ENCODE measurements at regions not wholly inside any gene's neighbourhood (a gene's known extent, or its start where the extent isn't known, plus 50 kb on each side); places are given as distances from the start of the nearest gene placed in this dataset.

- H3K4me1 ChIP-seq (ENCODE audit: control insufficient read depth, insufficient read depth, low read length): no peaks in the 10 kb centered on the region
- no peaks in the 10 kb centered on the region for H3K27me3 ChIP-seq (ENCODE audit: control insufficient read depth, insufficient read depth, low read length)
- no peak overlapping the region for H3K4me3 ChIP-seq (ENCODE audit: low read length)
- H3K27ac ChIP-seq (ENCODE audit: low read length): no peak overlapping the region
- H3K36me3 ChIP-seq (ENCODE audit: control insufficient read depth, insufficient read depth, low read length): no peaks in the 10 kb centered on the region
- DNase-seq: no peak
- WGBS (ENCODE audit: insufficient coverage): no CpG with 5 or more reads among the region's 4 CpGs
- H3K9me3 ChIP-seq (replicated peaks; ENCODE audit: control insufficient read depth, low read depth, low read length): no peaks in the 10 kb centered on the region
These were observed 626.0 kb downstream of the RNF144B start for GRCh38 chr6:19013026-19013705.

GRCh38 chr6:19024737-19025136, 637.6 kb downstream of the RNF144B start:
- 22% methylated on average over 4 of the region's 4 CpGs for WGBS (ENCODE audit: insufficient coverage)
- Histone ChIP-seq H3K27ac (ENCODE audit: low read length) (no peak overlapping the region), H3K9me3 (replicated peaks; ENCODE audit: control insufficient read depth, low read depth, low read length) (no peaks in the 10 kb centered on the region), H3K27me3 (ENCODE audit: control insufficient read depth, insufficient read depth, low read length) (no peaks in the 10 kb centered on the region), H3K4me3 (ENCODE audit: low read length) (no peak overlapping the region), H3K4me1 (ENCODE audit: control insufficient read depth, insufficient read depth, low read length) (no peaks in the 10 kb centered on the region), H3K36me3 (ENCODE audit: control insufficient read depth, insufficient read depth, low read length) (no peaks in the 10 kb centered on the region)
- peak; percentile 45 for DNase-seq

GRCh38 chr6:19028201-19028600, 641.1 kb downstream of the RNF144B start:
- no peaks in the 10 kb centered on the region for H3K27me3 ChIP-seq (ENCODE audit: control insufficient read depth, insufficient read depth, low read length)
- H3K9me3 ChIP-seq (replicated peaks; ENCODE audit: control insufficient read depth, low read depth, low read length): no peaks in the 10 kb centered on the region
- H3K4me1 ChIP-seq (ENCODE audit: control insufficient read depth, insufficient read depth, low read length): peaks cover 3% of the 10 kb centered on the region
- H3K36me3 ChIP-seq (ENCODE audit: control insufficient read depth, insufficient read depth, low read length): no peaks in the 10 kb centered on the region
- WGBS (ENCODE audit: insufficient coverage): 74% methylated on average over 3 of the region's 3 CpGs
- no peak for DNase-seq
- no peak overlapping the region for H3K27ac ChIP-seq (ENCODE audit: low read length)
- no peak overlapping the region for H3K4me3 ChIP-seq (ENCODE audit: low read length)

- Histone ChIP-seq H3K4me3 (ENCODE audit: low read length) (no peak overlapping the region), H3K27me3 (ENCODE audit: control insufficient read depth, insufficient read depth, low read length) (no peaks in the 10 kb centered on the region), H3K9me3 (replicated peaks; ENCODE audit: control insufficient read depth, low read depth, low read length) (no peaks in the 10 kb centered on the region), H3K4me1 (ENCODE audit: control insufficient read depth, insufficient read depth, low read length) (peaks cover 18% of the 10 kb centered on the region), H3K36me3 (ENCODE audit: control insufficient read depth, insufficient read depth, low read length) (no peaks in the 10 kb centered on the region), H3K27ac (ENCODE audit: low read length) (peak overlapping the region; percentile 52)
- peak; percentile 87 for DNase-seq
These were observed 645.6 kb downstream of the RNF144B start for GRCh38 chr6:19032591-19033295.

- Histone ChIP-seq H3K27ac (ENCODE audit: low read length) (no peak overlapping the region), H3K4me1 (ENCODE audit: control insufficient read depth, insufficient read depth, low read length) (peaks cover 18% of the 10 kb centered on the region), H3K27me3 (ENCODE audit: control insufficient read depth, insufficient read depth, low read length) (no peaks in the 10 kb centered on the region), H3K36me3 (ENCODE audit: control insufficient read depth, insufficient read depth, low read length) (no peaks in the 10 kb centered on the region), H3K9me3 (replicated peaks; ENCODE audit: control insufficient read depth, low read depth, low read length) (no peaks in the 10 kb centered on the region), H3K4me3 (ENCODE audit: low read length) (no peak overlapping the region)
- DNase-seq: no peak
- no CpG with 5 or more reads among the region's 1 CpG for WGBS (ENCODE audit: insufficient coverage)
These were observed 646.5 kb downstream of the RNF144B start for GRCh38 chr6:19033683-19034082.

GRCh38 chr6:19034986-19035385, 647.8 kb downstream of the RNF144B start:
- Histone ChIP-seq H3K27me3 (ENCODE audit: control insufficient read depth, insufficient read depth, low read length) (no peaks in the 10 kb centered on the region), H3K36me3 (ENCODE audit: control insufficient read depth, insufficient read depth, low read length) (no peaks in the 10 kb centered on the region), H3K4me1 (ENCODE audit: control insufficient read depth, insufficient read depth, low read length) (peaks cover 18% of the 10 kb centered on the region), H3K9me3 (replicated peaks; ENCODE audit: control insufficient read depth, low read depth, low read length) (no peaks in the 10 kb centered on the region), H3K27ac (ENCODE audit: low read length) (peak overlapping the region; percentile 53), H3K4me3 (ENCODE audit: low read length) (no peak overlapping the region)
- no CpG with 5 or more reads among the region's 2 CpGs for WGBS (ENCODE audit: insufficient coverage)
- DNase-seq: no peak

- peak overlapping the region; percentile 53 for H3K27ac ChIP-seq (ENCODE audit: low read length)
- peaks cover 18% of the 10 kb centered on the region for H3K4me1 ChIP-seq (ENCODE audit: control insufficient read depth, insufficient read depth, low read length)
- WGBS (ENCODE audit: insufficient coverage): 19% methylated on average over 2 of the region's 7 CpGs
- no peaks in the 10 kb centered on the region for H3K9me3 ChIP-seq (replicated peaks; ENCODE audit: control insufficient read depth, low read depth, low read length)
- peak; percentile 70 for DNase-seq
- H3K4me3 ChIP-seq (ENCODE audit: low read length): no peak overlapping the region
- H3K36me3 ChIP-seq (ENCODE audit: control insufficient read depth, insufficient read depth, low read length): no peaks in the 10 kb centered on the region
- H3K27me3 ChIP-seq (ENCODE audit: control insufficient read depth, insufficient read depth, low read length): no peaks in the 10 kb centered on the region
These were observed 648.5 kb downstream of the RNF144B start for GRCh38 chr6:19035461-19036195.

GRCh38 chr6:19036196-19036555, 649.0 kb downstream of the RNF144B start:
- Histone ChIP-seq H3K9me3 (replicated peaks; ENCODE audit: control insufficient read depth, low read depth, low read length) (no peaks in the 10 kb centered on the region), H3K27ac (ENCODE audit: low read length) (peak overlapping the region; percentile 53), H3K4me1 (ENCODE audit: control insufficient read depth, insufficient read depth, low read length) (peaks cover 18% of the 10 kb centered on the region), H3K27me3 (ENCODE audit: control insufficient read depth, insufficient read depth, low read length) (no peaks in the 10 kb centered on the region), H3K4me3 (ENCODE audit: low read length) (no peak overlapping the region), H3K36me3 (ENCODE audit: control insufficient read depth, insufficient read depth, low read length) (no peaks in the 10 kb centered on the region)
- DNase-seq: peak; percentile 67
- 80% methylated on average over 1 of the region's 2 CpGs for WGBS (ENCODE audit: insufficient coverage)

GRCh38 chr6:19037607-19038006, 650.5 kb downstream of the RNF144B start:
- Histone ChIP-seq H3K4me1 (ENCODE audit: control insufficient read depth, insufficient read depth, low read length) (peaks cover 22% of the 10 kb centered on the region), H3K27me3 (ENCODE audit: control insufficient read depth, insufficient read depth, low read length) (no peaks in the 10 kb centered on the region), H3K4me3 (ENCODE audit: low read length) (no peak overlapping the region), H3K36me3 (ENCODE audit: control insufficient read depth, insufficient read depth, low read length) (no peaks in the 10 kb centered on the region), H3K27ac (ENCODE audit: low read length) (no peak overlapping the region), H3K9me3 (replicated peaks; ENCODE audit: control insufficient read depth, low read depth, low read length) (no peaks in the 10 kb centered on the region)
- DNase-seq: no peak
- 100% methylated on average over 3 of the region's 4 CpGs for WGBS (ENCODE audit: insufficient coverage)

GRCh38 chr6:19039287-19039686, 652.1 kb downstream of the RNF144B start:
- Histone ChIP-seq H3K27me3 (ENCODE audit: control insufficient read depth, insufficient read depth, low read length) (no peaks in the 10 kb centered on the region), H3K9me3 (replicated peaks; ENCODE audit: control insufficient read depth, low read depth, low read length) (no peaks in the 10 kb centered on the region), H3K4me3 (ENCODE audit: low read length) (no peak overlapping the region), H3K27ac (ENCODE audit: low read length) (no peak overlapping the region), H3K36me3 (ENCODE audit: control insufficient read depth, insufficient read depth, low read length) (no peaks in the 10 kb centered on the region), H3K4me1 (ENCODE audit: control insufficient read depth, insufficient read depth, low read length) (peaks cover 20% of the 10 kb centered on the region)
- no peak for DNase-seq
